ENCODE measurements at regions not wholly inside any gene's neighbourhood (a gene's known extent, or its start where the extent isn't known, plus 50 kb on each side); places are given as distances from the start of the nearest gene placed in this dataset.

DNA sequence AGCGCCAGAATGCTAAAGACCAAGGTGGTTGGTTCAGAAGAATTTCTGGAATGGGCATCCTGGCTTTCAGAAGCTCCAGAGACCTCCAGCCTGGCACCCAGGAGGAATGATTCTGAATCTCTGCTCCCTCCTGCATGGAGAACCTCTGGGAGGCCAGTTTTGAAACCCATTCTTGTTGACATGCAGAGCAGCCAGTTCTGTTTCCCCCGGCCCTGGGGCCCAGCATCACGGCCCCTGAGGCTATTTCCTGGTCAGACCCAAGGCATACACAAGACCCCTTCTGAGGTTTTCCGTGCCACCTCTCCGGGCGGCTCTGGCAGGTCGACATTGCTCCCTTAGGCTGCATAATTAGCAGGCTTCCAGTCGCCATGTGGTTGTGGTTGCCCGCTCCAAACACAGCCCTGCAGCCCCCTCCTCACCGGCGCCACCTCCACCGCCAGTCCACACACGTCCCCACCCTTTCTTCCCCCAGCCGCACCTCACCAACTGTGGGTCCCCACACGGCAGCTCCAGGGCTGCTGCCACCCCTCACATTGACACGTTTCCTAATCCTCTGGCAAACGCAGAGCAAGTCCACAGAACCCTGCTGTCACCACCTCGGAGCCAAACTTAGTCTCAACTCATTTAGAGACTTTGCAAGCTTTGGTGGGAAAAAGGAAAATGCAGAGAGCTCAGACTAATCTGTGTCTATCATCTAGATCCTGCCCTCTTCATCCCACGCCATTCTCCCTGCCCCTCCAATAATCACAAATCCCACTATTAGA, 367.1 kb downstream of the SOX9 start:
- no peak overlapping the region for H3K9ac ChIP-seq (ENCODE audit: insufficient read depth, low read length)
- no peak overlapping the region for H3K4me3 ChIP-seq (replicated peaks in 1 of 4; ENCODE audit: control extremely low read depth in 1 of 4, insufficient read depth in 1 of 4, low read depth in 3 of 4, low read length in 4 of 4)
- no peaks in the 10 kb centered on the region for H3K4me1 ChIP-seq (ENCODE audit: control insufficient read depth, extremely low read depth, insufficient read depth, low read length)
- H2AFZ ChIP-seq (ENCODE audit: low read length): no peak overlapping the region
- no peak overlapping the region for H3K27ac ChIP-seq (ENCODE audit: insufficient read depth, low read length)
- no peak overlapping the region for H3K4me2 ChIP-seq (ENCODE audit: extremely low read depth, insufficient read depth, low read length)
- DNase-seq (ENCODE audit: low read depth in 2 of 2): no peak
- H3K79me2 ChIP-seq (ENCODE audit: control insufficient read depth, insufficient read depth, low read length): no peaks in the 10 kb centered on the region
- no peaks in the 10 kb centered on the region for H3K27me3 ChIP-seq (ENCODE audit: control insufficient read depth, insufficient read depth, low read length)
- TF ChIP-seq EZH2 (IDR thresholded peaks at IDR 0.05; ENCODE audit: low read length, missing control alignments): no peak
- TF ChIP-seq, protein P1, sequence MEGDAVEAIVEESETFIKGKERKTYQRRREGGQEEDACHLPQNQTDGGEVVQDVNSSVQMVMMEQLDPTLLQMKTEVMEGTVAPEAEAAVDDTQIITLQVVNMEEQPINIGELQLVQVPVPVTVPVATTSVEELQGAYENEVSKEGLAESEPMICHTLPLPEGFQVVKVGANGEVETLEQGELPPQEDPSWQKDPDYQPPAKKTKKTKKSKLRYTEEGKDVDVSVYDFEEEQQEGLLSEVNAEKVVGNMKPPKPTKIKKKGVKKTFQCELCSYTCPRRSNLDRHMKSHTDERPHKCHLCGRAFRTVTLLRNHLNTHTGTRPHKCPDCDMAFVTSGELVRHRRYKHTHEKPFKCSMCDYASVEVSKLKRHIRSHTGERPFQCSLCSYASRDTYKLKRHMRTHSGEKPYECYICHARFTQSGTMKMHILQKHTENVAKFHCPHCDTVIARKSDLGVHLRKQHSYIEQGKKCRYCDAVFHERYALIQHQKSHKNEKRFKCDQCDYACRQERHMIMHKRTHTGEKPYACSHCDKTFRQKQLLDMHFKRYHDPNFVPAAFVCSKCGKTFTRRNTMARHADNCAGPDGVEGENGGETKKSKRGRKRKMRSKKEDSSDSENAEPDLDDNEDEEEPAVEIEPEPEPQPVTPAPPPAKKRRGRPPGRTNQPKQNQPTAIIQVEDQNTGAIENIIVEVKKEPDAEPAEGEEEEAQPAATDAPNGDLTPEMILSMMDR (conservative IDR thresholded peaks at IDR 0.05 in 1 of 2, IDR thresholded peaks at IDR 0.05 in 1 of 2; ENCODE audit: low read depth in 1 of 2, low read length in 2 of 2): no peak
- H4K20me1 ChIP-seq (ENCODE audit: control insufficient read depth, extremely low read depth, insufficient read depth, low read length): no peaks in the 10 kb centered on the region
- no peaks in the 10 kb centered on the region for H3K9me3 ChIP-seq (ENCODE audit: control insufficient read depth, insufficient read depth, low read depth, low read length)
- no peaks in the 10 kb centered on the region for H3K36me3 ChIP-seq (ENCODE audit: control insufficient read depth, insufficient read depth, low read length)

DNA sequence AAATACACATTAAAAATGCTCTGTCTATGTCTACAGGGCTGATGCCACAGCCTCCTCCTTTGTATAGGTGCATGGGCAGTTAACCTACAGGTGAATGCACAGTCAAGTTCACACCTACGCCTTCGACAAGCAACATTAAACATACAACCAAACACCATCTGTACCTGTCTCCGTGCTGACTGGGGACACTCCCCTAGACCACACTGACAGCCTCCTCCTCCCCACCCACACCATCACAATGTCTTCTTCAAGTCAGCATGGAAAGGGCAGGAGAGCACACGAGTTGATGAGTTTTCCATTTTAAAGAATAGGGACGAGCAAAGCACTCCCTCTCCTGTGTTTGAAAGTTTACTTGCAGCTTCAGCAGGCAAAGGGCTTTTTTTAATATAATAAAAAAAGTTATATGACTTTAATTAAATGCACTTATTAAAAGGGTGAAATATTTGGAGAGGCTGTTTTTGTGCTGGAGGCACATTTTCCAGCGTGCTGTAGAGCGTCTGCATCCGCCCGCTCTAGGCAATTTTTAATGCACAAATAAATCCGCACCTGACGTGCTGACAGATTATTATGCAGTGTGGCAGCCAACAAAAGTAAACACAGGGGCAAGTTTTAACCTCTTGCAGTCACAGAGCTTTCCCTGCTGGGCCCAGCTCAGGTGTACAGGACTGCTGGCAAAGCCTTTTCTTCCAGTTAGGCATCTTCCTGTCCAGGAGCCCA, 367.9 kb downstream of the SOX9 start:
- H4K20me1 ChIP-seq (ENCODE audit: control insufficient read depth, extremely low read depth, insufficient read depth, low read length): no peaks in the 10 kb centered on the region
- no peaks in the 10 kb centered on the region for H3K4me1 ChIP-seq (ENCODE audit: control insufficient read depth, extremely low read depth, insufficient read depth, low read length)
- H3K4me2 ChIP-seq (ENCODE audit: extremely low read depth, insufficient read depth, low read length): no peak overlapping the region
- no peak for DNase-seq (ENCODE audit: low read depth in 2 of 2)
- H3K27ac ChIP-seq (ENCODE audit: insufficient read depth, low read length): no peak overlapping the region
- H2AFZ ChIP-seq (ENCODE audit: low read length): no peak overlapping the region
- H3K9me3 ChIP-seq (ENCODE audit: control insufficient read depth, insufficient read depth, low read depth, low read length): no peaks in the 10 kb centered on the region
- H3K4me3 ChIP-seq (replicated peaks in 1 of 4; ENCODE audit: control extremely low read depth in 1 of 4, insufficient read depth in 1 of 4, low read depth in 3 of 4, low read length in 4 of 4): no peak overlapping the region
- H3K36me3 ChIP-seq (ENCODE audit: control insufficient read depth, insufficient read depth, low read length): no peaks in the 10 kb centered on the region
- TF ChIP-seq, protein P1 (conservative IDR thresholded peaks at IDR 0.05 in 1 of 2, IDR thresholded peaks at IDR 0.05 in 1 of 2; ENCODE audit: low read depth in 1 of 2, low read length in 2 of 2): no peak
- no peak for TF ChIP-seq EZH2 (IDR thresholded peaks at IDR 0.05; ENCODE audit: low read length, missing control alignments)
- H3K27me3 ChIP-seq (ENCODE audit: control insufficient read depth, insufficient read depth, low read length): no peaks in the 10 kb centered on the region
- no peak overlapping the region for H3K9ac ChIP-seq (ENCODE audit: insufficient read depth, low read length)
- H3K79me2 ChIP-seq (ENCODE audit: control insufficient read depth, insufficient read depth, low read length): no peaks in the 10 kb centered on the region

- Histone ChIP-seq H3K9ac (ENCODE audit: insufficient read depth, low read length) (no peak overlapping the region), H3K36me3 (ENCODE audit: control insufficient read depth, insufficient read depth, low read length) (no peaks in the 10 kb centered on the region), H3K4me1 (ENCODE audit: control insufficient read depth, extremely low read depth, insufficient read depth, low read length) (no peaks in the 10 kb centered on the region), H2AFZ (ENCODE audit: low read length) (no peak overlapping the region), H3K27me3 (ENCODE audit: control insufficient read depth, insufficient read depth, low read length) (no peaks in the 10 kb centered on the region), H3K27ac (ENCODE audit: insufficient read depth, low read length) (no peak overlapping the region), H3K4me2 (ENCODE audit: extremely low read depth, insufficient read depth, low read length) (no peak overlapping the region), H3K9me3 (ENCODE audit: control insufficient read depth, insufficient read depth, low read depth, low read length) (no peaks in the 10 kb centered on the region), H3K4me3 (replicated peaks in 1 of 4; ENCODE audit: control extremely low read depth in 1 of 4, insufficient read depth in 1 of 4, low read depth in 3 of 4, low read length in 4 of 4) (no peak overlapping the region), H4K20me1 (ENCODE audit: control insufficient read depth, extremely low read depth, insufficient read depth, low read length) (no peaks in the 10 kb centered on the region), H3K79me2 (ENCODE audit: control insufficient read depth, insufficient read depth, low read length) (no peaks in the 10 kb centered on the region)
- TF ChIP-seq EZH2 (IDR thresholded peaks at IDR 0.05; ENCODE audit: low read length, missing control alignments): no peak
- TF ChIP-seq, protein P1 (conservative IDR thresholded peaks at IDR 0.05 in 1 of 2, IDR thresholded peaks at IDR 0.05 in 1 of 2; ENCODE audit: low read depth in 1 of 2, low read length in 2 of 2): no peak
- DNase-seq (ENCODE audit: low read depth in 2 of 2): no peak
Observed at GRCh38 chr17:72489272-72489641, 368.4 kb downstream of the SOX9 start.

Data from fibroblast of lung (primary cell).